Trophoblast cell (in vitro differentiated cells and primary cell): ENCODE measurements at regions not wholly inside any gene's neighbourhood (a gene's known extent, or its start where the extent isn't known, plus 50 kb on each side); places are given as distances from the start of the nearest gene placed in this dataset.

ENCODE experiments used
- DNase-seq, 2 donors: peaks; one replicate each; pipeline ENCODE4 v3.0.0-alpha.2; 2016
- H2AFZ ChIP-seq: 2 replicates; pipeline ENCODE4 v1.6.1; 2013; ENCODE audit warnings: low read length, moderate library complexity, mild to moderate bottlenecking; ENCODE audit not compliant: insufficient read depth, poor library complexity
- H2AK5ac ChIP-seq: 2 replicates; pipeline ENCODE4 v1.6.1; 2013; ENCODE audit warnings: mild to moderate bottlenecking, low read length
- H2BK120ac ChIP-seq: 2 replicates; pipeline ENCODE4 v1.6.1; 2013; ENCODE audit warnings: low read length, mild to moderate bottlenecking, moderate library complexity; ENCODE audit not compliant: insufficient read depth, poor library complexity
- H2BK12ac ChIP-seq: 2 replicates; pipeline ENCODE4 v1.6.1; 2013; ENCODE audit warnings: mild to moderate bottlenecking, low read length, moderate library complexity
- H2BK5ac ChIP-seq: 2 replicates; pipeline ENCODE4 v1.6.1; 2013; ENCODE audit warnings: low read length, low read depth, moderate library complexity, mild to moderate bottlenecking; ENCODE audit not compliant: poor library complexity
- H3K14ac ChIP-seq: 2 replicates; pipeline ENCODE4 v1.6.1; 2013; ENCODE audit warnings: mild to moderate bottlenecking, low read length
- H3K18ac ChIP-seq: 2 replicates; pipeline ENCODE4 v1.6.1; 2013; ENCODE audit warnings: mild to moderate bottlenecking, low read length
- H3K23ac ChIP-seq: 2 replicates; pipeline ENCODE4 v1.6.1; 2013; ENCODE audit warnings: low read length
- H3K27ac ChIP-seq: 2 replicates; pipeline ENCODE4 v1.5.1; 2013; ENCODE audit warnings: low read depth, mild to moderate bottlenecking, inconsistent platforms, low read length, moderate library complexity
- H3K27me3 ChIP-seq: 2 replicates; pipeline ENCODE4 v1.6.1; 2013; ENCODE audit warnings: inconsistent platforms, mild to moderate bottlenecking, low read length, moderate library complexity; ENCODE audit not compliant: insufficient read depth
- H3K36me3 ChIP-seq, 2 experiments: 1 replicate in 1 of 2; 2 replicates in 1 of 2; pipeline ENCODE4 v1.6.1; 2013; ENCODE audit warnings: low read length in 2 of 2, mild to moderate bottlenecking in 2 of 2, moderate library complexity in 1 of 2; ENCODE audit not compliant: insufficient read depth in 2 of 2, control insufficient read depth in 1 of 2
- H3K4ac ChIP-seq: 2 replicates; pipeline ENCODE4 v1.6.1; 2013; ENCODE audit warnings: low read depth, mild to moderate bottlenecking, low read length, moderate library complexity
- H3K4me1 ChIP-seq, 2 experiments: 1 replicate in 1 of 2; 2 replicates in 1 of 2; pipeline ENCODE4 v1.6.1; 2013; ENCODE audit warnings: low read length in 2 of 2, mild to moderate bottlenecking in 2 of 2, moderate library complexity in 1 of 2; ENCODE audit not compliant: insufficient read depth in 2 of 2, control insufficient read depth in 1 of 2
- H3K4me2 ChIP-seq: 2 replicates; pipeline ENCODE4 v1.6.1; 2013; ENCODE audit warnings: inconsistent platforms, mild to moderate bottlenecking, low read length, moderate library complexity
- H3K4me3 ChIP-seq: 2 replicates; pipeline ENCODE4 v1.5.1; 2013; ENCODE audit warnings: mild to moderate bottlenecking, low read depth, low read length, inconsistent platforms
- H3K79me1 ChIP-seq: one replicate; pipeline ENCODE4 v1.6.1; 2013; ENCODE audit warnings: low read length
- H3K79me2 ChIP-seq: 2 replicates; pipeline ENCODE4 v1.6.1; 2013; ENCODE audit warnings: low read length, mild to moderate bottlenecking; ENCODE audit not compliant: control insufficient read depth, insufficient read depth, poor library complexity
- H3K9ac ChIP-seq: 2 replicates; pipeline ENCODE4 v1.6.1; 2013; ENCODE audit warnings: mild to moderate bottlenecking, low read length
- H3K9me3 ChIP-seq: 2 replicates; pipeline ENCODE4 v1.6.1; 2013; ENCODE audit warnings: low read depth, mild to moderate bottlenecking, control low read depth, inconsistent platforms, low read length; ENCODE audit not compliant: insufficient read depth
- H4K12ac ChIP-seq: 2 replicates; pipeline ENCODE4 v1.6.1; 2013; ENCODE audit warnings: low read depth, mild to moderate bottlenecking, low read length, moderate library complexity
- H4K8ac ChIP-seq: 2 replicates; pipeline ENCODE4 v1.6.1; 2013; ENCODE audit warnings: low read depth, mild to moderate bottlenecking, low read length, moderate library complexity
- H4K91ac ChIP-seq: one replicate; pipeline ENCODE4 v1.6.1; 2013; ENCODE audit warnings: low read depth, mild to moderate bottlenecking, low read length, moderate library complexity
- WGBS: extraction: QIAGEN DNeasy Blood & Tissue Kit; methylation state at CpG from one replicate; pipeline ENCODE4 v1.1.7; 2013; ENCODE audit warnings: missing lambda C conversion rate; ENCODE audit not compliant: insufficient read length, insufficient coverage; ENCODE audit errors: extremely low coverage; 5-methylcytosine and 5-hydroxymethylcytosine counted together

DNA sequence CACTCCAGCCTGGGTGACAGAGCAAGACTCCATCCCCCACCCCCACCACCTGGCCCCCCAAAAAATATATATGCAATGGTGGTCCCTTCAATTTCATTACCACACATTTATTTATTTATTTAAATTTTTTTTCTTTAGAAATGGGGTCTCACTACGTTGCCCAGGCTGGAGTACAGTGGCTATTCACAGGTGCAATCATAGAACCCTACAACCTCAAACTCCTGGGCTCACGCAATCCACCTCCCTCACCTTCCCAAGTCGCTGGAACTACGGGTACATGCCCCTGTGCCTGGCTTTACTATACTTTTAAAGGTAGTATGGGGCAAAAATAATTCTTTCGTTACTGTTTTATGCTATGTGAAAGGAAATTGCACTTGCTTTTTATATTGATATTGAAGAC lies 50.9 kb upstream of the EP300 start:
- no CpG with 5 or more reads among the region's 5 CpGs for WGBS
- no peak overlapping the region for H2AK5ac ChIP-seq
- H4K8ac ChIP-seq, result no peak overlapping the region
- H3K9me3 ChIP-seq, result no peaks in the 10 kb centered on the region
- no peak overlapping the region for H3K9ac ChIP-seq
- H3K79me2 ChIP-seq, result no peaks in the 10 kb centered on the region
- no peak for DNase-seq
- no peaks in the 10 kb centered on the region for H3K27me3 ChIP-seq
- H2BK120ac ChIP-seq, result no peak overlapping the region
- H3K36me3 ChIP-seq, result no peaks in the 10 kb centered on the region
- H3K4me1 ChIP-seq, result no peaks in the 10 kb centered on the region
- no peak overlapping the region for H4K91ac ChIP-seq
- H3K4ac ChIP-seq, result no peak overlapping the region
- no peak overlapping the region for H3K4me2 ChIP-seq
- H3K18ac ChIP-seq, result no peak overlapping the region
- no peak overlapping the region for H2BK12ac ChIP-seq
- no peaks in the 10 kb centered on the region for H3K79me1 ChIP-seq
- H3K4me3 ChIP-seq, result no peak overlapping the region
- no peak overlapping the region for H4K12ac ChIP-seq
- no peak overlapping the region for H3K27ac ChIP-seq
- H3K14ac ChIP-seq, result no peak overlapping the region
- no peak overlapping the region for H2BK5ac ChIP-seq
- no peak overlapping the region for H3K23ac ChIP-seq
- H2AFZ ChIP-seq, result no peak overlapping the region
